ENCODE measurements at regions not wholly inside any gene's neighbourhood (a gene's known extent, or its start where the extent isn't known, plus 50 kb on each side); places are given as distances from the start of the nearest gene placed in this dataset.

- TF ChIP-seq EZH2 (IDR thresholded peaks at IDR 0.05; ENCODE audit: low read length): no peak
- no peak for TF ChIP-seq CTCF (optimal IDR thresholded peaks at IDR 0.05 in 1 of 3, IDR thresholded peaks at IDR 0.05 in 1 of 3, conservative IDR thresholded peaks at IDR 0.05 in 1 of 3; ENCODE audit: extremely low read depth in 1 of 3, insufficient read depth in 2 of 3, low read length in 3 of 3)
Measured at GRCh38 chr18:29080946-29081345, 904.0 kb upstream of the CDH2 start.

GRCh38 chr18:29078273-29078672 is 901.3 kb upstream of the CDH2 start:
- no peak for FAIRE-seq
- Histone ChIP-seq H3K27ac (ENCODE audit: control insufficient read depth, insufficient read depth, low read length) (no peak overlapping the region), H3K4me3 (ENCODE audit: control insufficient read depth in 2 of 3, extremely low read depth in 1 of 3, insufficient read depth in 2 of 3, low read depth in 1 of 3, low read length in 3 of 3) (no peak overlapping the region), H3K9ac (ENCODE audit: control insufficient read depth, extremely low read depth, insufficient read depth, low read length) (no peak overlapping the region), H3K4me2 (ENCODE audit: control insufficient read depth, extremely low read depth, insufficient read depth, low read depth, low read length) (no peak overlapping the region), H3K79me2 (ENCODE audit: control insufficient read depth, insufficient read depth, low read length) (no peaks in the 10 kb centered on the region), H3K4me1 (ENCODE audit: control insufficient read depth, extremely low read depth, insufficient read depth, low read length) (peaks cover under 1% of the 10 kb centered on the region), H2AFZ (ENCODE audit: control insufficient read depth, low read length) (no peak overlapping the region), H3K27me3 (ENCODE audit: control insufficient read depth, extremely low read depth, insufficient read depth, low read length) (no peaks in the 10 kb centered on the region), H3K9me3 (ENCODE audit: control insufficient read depth, low read depth, low read length) (no peaks in the 10 kb centered on the region), H4K20me1 (ENCODE audit: control insufficient read depth, extremely low read depth, insufficient read depth, low read length) (no peaks in the 10 kb centered on the region), H3K9me1 (ENCODE audit: control insufficient read depth, extremely low read depth, insufficient read depth, low read length) (no peaks in the 10 kb centered on the region), H3K36me3 (ENCODE audit: control insufficient read depth in 2 of 2, extremely low read depth in 1 of 2, insufficient read depth in 2 of 2, low read length in 2 of 2) (no peaks in the 10 kb centered on the region)
- DNase-seq (ENCODE audit: low read depth, low spot score): no peak
- dilution Hi-C loops (cut with MboI; ENCODE audit: extremely low pct_ligation_motif_present, low sequenced_read_pairs): no loop called here
- TF ChIP-seq CTCF (optimal IDR thresholded peaks at IDR 0.05 in 1 of 3, IDR thresholded peaks at IDR 0.05 in 1 of 3, conservative IDR thresholded peaks at IDR 0.05 in 1 of 3; ENCODE audit: extremely low read depth in 1 of 3, insufficient read depth in 2 of 3, low read length in 3 of 3) (no peak), EZH2 (IDR thresholded peaks at IDR 0.05; ENCODE audit: low read length) (no peak)

More at GRCh38 chr18:29080946-29081345, 904.0 kb upstream of the CDH2 start:
- peaks cover 7% of the 10 kb centered on the region for H3K4me1 ChIP-seq (ENCODE audit: control insufficient read depth, extremely low read depth, insufficient read depth, low read length)
- H3K9me3 ChIP-seq (ENCODE audit: control insufficient read depth, low read depth, low read length): no peaks in the 10 kb centered on the region
- H3K9ac ChIP-seq (ENCODE audit: control insufficient read depth, extremely low read depth, insufficient read depth, low read length): no peak overlapping the region
- no peak overlapping the region for H3K27ac ChIP-seq (ENCODE audit: control insufficient read depth, insufficient read depth, low read length)
- DNase-seq (ENCODE audit: low read depth, low spot score) (no peak), FAIRE-seq (no peak)
- dilution Hi-C loops (cut with MboI; ENCODE audit: extremely low pct_ligation_motif_present, low sequenced_read_pairs): no loop called here
- no peak overlapping the region for H3K4me2 ChIP-seq (ENCODE audit: control insufficient read depth, extremely low read depth, insufficient read depth, low read depth, low read length)
- H3K27me3 ChIP-seq (ENCODE audit: control insufficient read depth, extremely low read depth, insufficient read depth, low read length): no peaks in the 10 kb centered on the region
- H3K9me1 ChIP-seq (ENCODE audit: control insufficient read depth, extremely low read depth, insufficient read depth, low read length): no peaks in the 10 kb centered on the region
- H4K20me1 ChIP-seq (ENCODE audit: control insufficient read depth, extremely low read depth, insufficient read depth, low read length): no peaks in the 10 kb centered on the region
- H3K36me3 ChIP-seq (ENCODE audit: control insufficient read depth in 2 of 2, extremely low read depth in 1 of 2, insufficient read depth in 2 of 2, low read length in 2 of 2): no peaks in the 10 kb centered on the region
- no peaks in the 10 kb centered on the region for H3K79me2 ChIP-seq (ENCODE audit: control insufficient read depth, insufficient read depth, low read length)
- no peak overlapping the region for H2AFZ ChIP-seq (ENCODE audit: control insufficient read depth, low read length)
- no peak overlapping the region for H3K4me3 ChIP-seq (ENCODE audit: control insufficient read depth in 2 of 3, extremely low read depth in 1 of 3, insufficient read depth in 2 of 3, low read depth in 1 of 3, low read length in 3 of 3)

All from keratinocyte (primary cell).